ENCODE measurements at regions not wholly inside any gene's neighbourhood (a gene's known extent, or its start where the extent isn't known, plus 50 kb on each side); places are given as distances from the start of the nearest gene placed in this dataset.

- no peaks in the 10 kb centered on the region for H3K4me1 ChIP-seq (ENCODE audit: control insufficient read depth in 2 of 2, insufficient read depth in 2 of 2, low read length in 2 of 2)
- no peaks in the 10 kb centered on the region for H3K36me3 Mint-ChIP-seq
- ChIA-PET CTCF (no interaction called here), POLR2A (no interaction called here)
- intact Hi-C loops (cut with micrococcal nuclease) = no loop called here
- H3K4me3 Mint-ChIP-seq = no peak overlapping the region
- no peak overlapping the region for H3K27ac ChIP-seq (ENCODE audit: low read depth, low read length)
- no peaks in the 10 kb centered on the region for H3K4me1 Mint-ChIP-seq
- H3K4me3 ChIP-seq (ENCODE audit: low read length) = no peak overlapping the region
- DNase-seq (no peak), ATAC-seq (no peak)
- no peaks in the 10 kb centered on the region for H3K9me3 Mint-ChIP-seq
- no peak overlapping the region for H3K27ac Mint-ChIP-seq
- H3K27me3 Mint-ChIP-seq = peaks cover 0 to 1% (median 0%) of the 10 kb centered on the region in 5 donors
- H3K36me3 ChIP-seq (ENCODE audit: control insufficient read depth in 2 of 3, insufficient read depth in 3 of 3, low read length in 3 of 3) = no peaks in the 10 kb centered on the region
- H3K27me3 ChIP-seq (ENCODE audit: control insufficient read depth in 2 of 2, insufficient read depth in 2 of 2, low read length in 2 of 2) = no peaks in the 10 kb centered on the region
- no peaks in the 10 kb centered on the region for H3K9me3 ChIP-seq (ENCODE audit: control insufficient read depth in 2 of 3, low read length in 3 of 3)
Observed at GRCh38 chr4:124032035-124032434, 635.4 kb downstream of the SPRY1 start.

- ChIA-PET CTCF (no interaction called here), POLR2A (no interaction called here)
- H3K27me3 Mint-ChIP-seq = peaks cover 0 to 1% (median 0%) of the 10 kb centered on the region in 5 donors
- DNase-seq (no peak), ATAC-seq (no peak)
- intact Hi-C loops (cut with micrococcal nuclease) = no loop called here
- Histone ChIP-seq H3K27ac (ENCODE audit: low read depth, low read length) (no peak overlapping the region), H3K4me1 (ENCODE audit: control insufficient read depth in 2 of 2, insufficient read depth in 2 of 2, low read length in 2 of 2) (no peaks in the 10 kb centered on the region), H3K9me3 (ENCODE audit: control insufficient read depth in 2 of 3, low read length in 3 of 3) (no peaks in the 10 kb centered on the region), H3K27me3 (ENCODE audit: control insufficient read depth in 2 of 2, insufficient read depth in 2 of 2, low read length in 2 of 2) (no peaks in the 10 kb centered on the region), H3K36me3 (ENCODE audit: control insufficient read depth in 2 of 3, insufficient read depth in 3 of 3, low read length in 3 of 3) (no peaks in the 10 kb centered on the region), H3K4me3 (ENCODE audit: low read length) (no peak overlapping the region)
- H3K4me1 Mint-ChIP-seq = no peaks in the 10 kb centered on the region
- no peaks in the 10 kb centered on the region for H3K36me3 Mint-ChIP-seq
- no peak overlapping the region for H3K27ac Mint-ChIP-seq
- H3K4me3 Mint-ChIP-seq = no peak overlapping the region
- peaks cover 0 to 5% (median 0%) of the 10 kb centered on the region in 11 donors for H3K9me3 Mint-ChIP-seq
Observed at GRCh38 chr4:124035364-124036041, 638.9 kb downstream of the SPRY1 start.

- CTCF ChIA-PET = no interaction called here
- no peak overlapping the region for H3K4me3 ChIP-seq (ENCODE audit: low read length)
- H3K27ac ChIP-seq (ENCODE audit: low read depth, low read length) = no peak overlapping the region
- ATAC-seq = no peak
- no peaks in the 10 kb centered on the region for H3K36me3 ChIP-seq (ENCODE audit: control insufficient read depth in 2 of 3, insufficient read depth in 3 of 3, low read length in 3 of 3)
- no peak overlapping the region for H3K27ac Mint-ChIP-seq
- no peaks in the 10 kb centered on the region for H3K36me3 Mint-ChIP-seq
- H3K27me3 ChIP-seq (ENCODE audit: control insufficient read depth in 2 of 2, insufficient read depth in 2 of 2, low read length in 2 of 2) = no peaks in the 10 kb centered on the region
- intact Hi-C loops (cut with micrococcal nuclease) = no loop called here
- no peaks in the 10 kb centered on the region for H3K9me3 ChIP-seq (ENCODE audit: control insufficient read depth in 2 of 3, low read length in 3 of 3)
- H3K9me3 Mint-ChIP-seq = peaks cover 0 to 5% (median 0%) of the 10 kb centered on the region in 11 donors
- POLR2A ChIA-PET = no interaction called here
- H3K4me1 Mint-ChIP-seq = no peaks in the 10 kb centered on the region
- H3K27me3 Mint-ChIP-seq = no peaks in the 10 kb centered on the region
- no peak overlapping the region for H3K4me3 Mint-ChIP-seq
- no peaks in the 10 kb centered on the region for H3K4me1 ChIP-seq (ENCODE audit: control insufficient read depth in 2 of 2, insufficient read depth in 2 of 2, low read length in 2 of 2)
- DNase-seq = no peak
Observed at GRCh38 chr4:124037236-124037635, 640.6 kb downstream of the SPRY1 start.

GRCh38 chr4:124044330-124044729, 647.7 kb downstream of the SPRY1 start:
- H3K9me3 Mint-ChIP-seq = peaks cover 0 to 13% (median 2%) of the 10 kb centered on the region in 11 donors
- no peaks in the 10 kb centered on the region for H3K4me1 Mint-ChIP-seq
- POLR2A ChIA-PET = no interaction called here
- Histone ChIP-seq H3K36me3 (ENCODE audit: control insufficient read depth in 2 of 3, insufficient read depth in 3 of 3, low read length in 3 of 3) (no peaks in the 10 kb centered on the region), H3K27me3 (ENCODE audit: control insufficient read depth in 2 of 2, insufficient read depth in 2 of 2, low read length in 2 of 2) (no peaks in the 10 kb centered on the region), H3K4me3 (ENCODE audit: low read length) (no peak overlapping the region), H3K27ac (ENCODE audit: low read depth, low read length) (no peak overlapping the region), H3K4me1 (ENCODE audit: control insufficient read depth in 2 of 2, insufficient read depth in 2 of 2, low read length in 2 of 2) (no peaks in the 10 kb centered on the region), H3K9me3 (ENCODE audit: control insufficient read depth in 2 of 3, low read length in 3 of 3) (no peaks in the 10 kb centered on the region)
- DNase-seq = no peak
- H3K36me3 Mint-ChIP-seq = no peaks in the 10 kb centered on the region
- no peak overlapping the region for H3K27ac Mint-ChIP-seq
- intact Hi-C loops (cut with micrococcal nuclease) = no loop called here
- CTCF ChIA-PET = no interaction called here
- peaks cover 0 to 4% (median 0%) of the 10 kb centered on the region in 5 donors for H3K27me3 Mint-ChIP-seq
- no peak overlapping the region for H3K4me3 Mint-ChIP-seq
- ATAC-seq = no peak

- POLR2A ChIA-PET = no interaction called here
- Mint-ChIP-seq H3K9me3 (peaks cover 0 to 10% (median under 1%) of the 10 kb centered on the region in 11 donors), H3K27ac (no peak overlapping the region)
Observed at GRCh38 chr4:124044867-124045266, 648.3 kb downstream of the SPRY1 start.

GRCh38 chr4:124046190-124046589, 649.6 kb downstream of the SPRY1 start:
- no peak overlapping the region for H3K4me3 ChIP-seq (ENCODE audit: low read length)
- H3K9me3 ChIP-seq (ENCODE audit: control insufficient read depth in 2 of 3, low read length in 3 of 3) = no peaks in the 10 kb centered on the region
- H3K27me3 ChIP-seq (ENCODE audit: control insufficient read depth in 2 of 2, insufficient read depth in 2 of 2, low read length in 2 of 2) = no peaks in the 10 kb centered on the region
- Mint-ChIP-seq H3K4me3 (no peak overlapping the region), H3K27me3 (peaks cover 0 to 4% (median 0%) of the 10 kb centered on the region in 5 donors), H3K27ac (no peak overlapping the region), H3K36me3 (no peaks in the 10 kb centered on the region), H3K4me1 (no peaks in the 10 kb centered on the region), H3K9me3 (peaks cover 0 to 8% (median 0%) of the 10 kb centered on the region in 11 donors)
- H3K36me3 ChIP-seq (ENCODE audit: control insufficient read depth in 2 of 3, insufficient read depth in 3 of 3, low read length in 3 of 3) = no peaks in the 10 kb centered on the region
- H3K27ac ChIP-seq (ENCODE audit: low read depth, low read length) = no peak overlapping the region
- intact Hi-C loops (cut with micrococcal nuclease) = no loop called here
- ChIA-PET POLR2A (no interaction called here), CTCF (no interaction called here)
- ATAC-seq (no peak), DNase-seq (no peak)
- H3K4me1 ChIP-seq (ENCODE audit: control insufficient read depth in 2 of 2, insufficient read depth in 2 of 2, low read length in 2 of 2) = no peaks in the 10 kb centered on the region

More at GRCh38 chr4:124044867-124045266, 648.3 kb downstream of the SPRY1 start:
- H3K4me3 ChIP-seq (ENCODE audit: low read length) = no peak overlapping the region
- Mint-ChIP-seq H3K4me3 (no peak overlapping the region), H3K36me3 (no peaks in the 10 kb centered on the region), H3K27me3 (peaks cover 0 to 4% (median 0%) of the 10 kb centered on the region in 5 donors), H3K4me1 (no peaks in the 10 kb centered on the region)
- H3K36me3 ChIP-seq (ENCODE audit: control insufficient read depth in 2 of 3, insufficient read depth in 3 of 3, low read length in 3 of 3) = no peaks in the 10 kb centered on the region
- ATAC-seq (no peak), DNase-seq (no peak)
- H3K4me1 ChIP-seq (ENCODE audit: control insufficient read depth in 2 of 2, insufficient read depth in 2 of 2, low read length in 2 of 2) = no peaks in the 10 kb centered on the region
- H3K27ac ChIP-seq (ENCODE audit: low read depth, low read length) = no peak overlapping the region
- no peaks in the 10 kb centered on the region for H3K9me3 ChIP-seq (ENCODE audit: control insufficient read depth in 2 of 3, low read length in 3 of 3)
- H3K27me3 ChIP-seq (ENCODE audit: control insufficient read depth in 2 of 2, insufficient read depth in 2 of 2, low read length in 2 of 2) = no peaks in the 10 kb centered on the region
- CTCF ChIA-PET = no interaction called here
- intact Hi-C loops (cut with micrococcal nuclease) = no loop called here

GRCh38 chr4:124053872-124054538, 657.4 kb downstream of the SPRY1 start:
- no peak for DNase-seq
- no peak for ATAC-seq
- H3K27ac ChIP-seq (ENCODE audit: low read depth, low read length) = no peak overlapping the region
- Mint-ChIP-seq H3K4me3 (no peak overlapping the region), H3K27ac (no peak overlapping the region), H3K4me1 (no peaks in the 10 kb centered on the region), H3K36me3 (no peaks in the 10 kb centered on the region), H3K9me3 (peaks cover 0 to 10% (median 0%) of the 10 kb centered on the region in 11 donors), H3K27me3 (no peaks in the 10 kb centered on the region)
- H3K4me3 ChIP-seq (ENCODE audit: low read length) = no peak overlapping the region
- H3K27me3 ChIP-seq (ENCODE audit: control insufficient read depth in 2 of 2, insufficient read depth in 2 of 2, low read length in 2 of 2) = no peaks in the 10 kb centered on the region
- intact Hi-C loops (cut with micrococcal nuclease) = no loop called here
- CTCF ChIA-PET = no interaction called here
- no peaks in the 10 kb centered on the region for H3K36me3 ChIP-seq (ENCODE audit: control insufficient read depth in 2 of 3, insufficient read depth in 3 of 3, low read length in 3 of 3)
- no peaks in the 10 kb centered on the region for H3K4me1 ChIP-seq (ENCODE audit: control insufficient read depth in 2 of 2, insufficient read depth in 2 of 2, low read length in 2 of 2)
- POLR2A ChIA-PET = no interaction called here
- no peaks in the 10 kb centered on the region for H3K9me3 ChIP-seq (ENCODE audit: control insufficient read depth in 2 of 3, low read length in 3 of 3)

Measured in naive thymus-derived CD4-positive, alpha-beta T cell (primary cell).